NB4 (cell line): ENCODE measurements at regions not wholly inside any gene's neighbourhood (a gene's known extent, or its start where the extent isn't known, plus 50 kb on each side); places are given as distances from the start of the nearest gene placed in this dataset.

ENCODE experiments used
- DNase-seq: peaks from one replicate; pipeline ENCODE4 v3.0.0; 2010; ENCODE audit warnings: low read depth
- H3K4me3 ChIP-seq: one replicate; pipeline ENCODE4 v1.5.1; 2011; ENCODE audit warnings: mild to moderate bottlenecking, low read depth, low read length, moderate library complexity
- MYC ChIP-seq: IDR thresholded peaks from 2 replicates; pipeline ENCODE4 v1.6.1; 2011; ENCODE audit warnings: low read depth, low read length
- POLR2A ChIP-seq: IDR thresholded peaks from 2 replicates; pipeline ENCODE4 v1.6.1; 2011; ENCODE audit warnings: mild to moderate bottlenecking; ENCODE audit not compliant: insufficient read length; ENCODE audit errors: extremely low read depth
- TF ChIP-seq, protein P1 (sequence below): IDR thresholded peaks from one replicate; pipeline ENCODE4 v1.5.1; 2012; ENCODE audit warnings: low read depth, low read length
- TF ChIP-seq, protein P2 (sequence below): IDR thresholded peaks from 2 replicates; pipeline ENCODE4 v1.6.1; 2011; ENCODE audit warnings: low read depth, low read length

DNA sequence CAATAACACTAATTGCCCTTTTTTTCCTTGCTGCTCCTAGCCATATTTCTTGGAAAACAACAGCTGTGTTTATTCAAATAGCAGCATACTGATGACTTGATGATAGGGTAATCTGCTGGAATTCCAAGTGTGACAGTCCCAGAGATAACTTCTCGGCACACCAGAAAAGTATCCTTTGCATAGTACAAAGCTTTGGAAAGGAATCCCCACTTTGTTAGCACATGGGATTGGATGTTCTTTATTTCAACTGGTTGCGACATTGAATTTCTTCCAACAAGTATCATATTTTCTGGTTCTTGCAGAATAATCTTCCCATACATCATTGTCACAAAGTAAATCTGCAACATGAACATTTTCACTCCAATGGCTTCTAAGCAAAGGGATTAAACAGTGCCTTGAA, 445.8 kb upstream of the ACVR2A start:
- H3K4me3 ChIP-seq, result no peak overlapping the region
- DNase-seq, result no peak
- TF ChIP-seq POLR2A (no peak), MYC (no peak)
- TF ChIP-seq, protein P1, sequence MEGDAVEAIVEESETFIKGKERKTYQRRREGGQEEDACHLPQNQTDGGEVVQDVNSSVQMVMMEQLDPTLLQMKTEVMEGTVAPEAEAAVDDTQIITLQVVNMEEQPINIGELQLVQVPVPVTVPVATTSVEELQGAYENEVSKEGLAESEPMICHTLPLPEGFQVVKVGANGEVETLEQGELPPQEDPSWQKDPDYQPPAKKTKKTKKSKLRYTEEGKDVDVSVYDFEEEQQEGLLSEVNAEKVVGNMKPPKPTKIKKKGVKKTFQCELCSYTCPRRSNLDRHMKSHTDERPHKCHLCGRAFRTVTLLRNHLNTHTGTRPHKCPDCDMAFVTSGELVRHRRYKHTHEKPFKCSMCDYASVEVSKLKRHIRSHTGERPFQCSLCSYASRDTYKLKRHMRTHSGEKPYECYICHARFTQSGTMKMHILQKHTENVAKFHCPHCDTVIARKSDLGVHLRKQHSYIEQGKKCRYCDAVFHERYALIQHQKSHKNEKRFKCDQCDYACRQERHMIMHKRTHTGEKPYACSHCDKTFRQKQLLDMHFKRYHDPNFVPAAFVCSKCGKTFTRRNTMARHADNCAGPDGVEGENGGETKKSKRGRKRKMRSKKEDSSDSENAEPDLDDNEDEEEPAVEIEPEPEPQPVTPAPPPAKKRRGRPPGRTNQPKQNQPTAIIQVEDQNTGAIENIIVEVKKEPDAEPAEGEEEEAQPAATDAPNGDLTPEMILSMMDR, result no peak
- TF ChIP-seq, protein P2, sequence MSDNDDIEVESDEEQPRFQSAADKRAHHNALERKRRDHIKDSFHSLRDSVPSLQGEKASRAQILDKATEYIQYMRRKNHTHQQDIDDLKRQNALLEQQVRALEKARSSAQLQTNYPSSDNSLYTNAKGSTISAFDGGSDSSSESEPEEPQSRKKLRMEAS, result no peak

DNA sequence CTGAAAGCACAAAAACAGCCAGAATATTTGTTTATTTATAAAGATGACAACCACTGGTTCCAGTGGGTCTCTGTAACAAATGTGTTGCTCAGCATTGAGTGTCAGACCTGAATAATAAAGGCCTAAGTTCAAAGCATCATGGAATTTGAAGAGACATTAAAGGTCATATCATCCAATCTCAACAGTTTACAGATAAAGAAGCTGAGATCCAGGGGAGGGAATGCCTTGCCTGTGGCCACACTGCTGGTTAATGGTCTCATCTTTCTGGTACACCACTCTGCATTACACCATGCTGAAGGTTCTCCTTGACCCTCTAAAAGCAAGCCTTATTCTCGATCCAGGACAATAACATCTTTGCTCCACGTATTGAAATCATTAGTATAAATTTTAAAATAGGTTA, 446.5 kb upstream of the ACVR2A start:
- TF ChIP-seq MYC, result no peak
- TF ChIP-seq, protein P2, result no peak
- TF ChIP-seq POLR2A, result no peak
- TF ChIP-seq, protein P1, result no peak
- no peak overlapping the region for H3K4me3 ChIP-seq
- DNase-seq, result no peak

DNA sequence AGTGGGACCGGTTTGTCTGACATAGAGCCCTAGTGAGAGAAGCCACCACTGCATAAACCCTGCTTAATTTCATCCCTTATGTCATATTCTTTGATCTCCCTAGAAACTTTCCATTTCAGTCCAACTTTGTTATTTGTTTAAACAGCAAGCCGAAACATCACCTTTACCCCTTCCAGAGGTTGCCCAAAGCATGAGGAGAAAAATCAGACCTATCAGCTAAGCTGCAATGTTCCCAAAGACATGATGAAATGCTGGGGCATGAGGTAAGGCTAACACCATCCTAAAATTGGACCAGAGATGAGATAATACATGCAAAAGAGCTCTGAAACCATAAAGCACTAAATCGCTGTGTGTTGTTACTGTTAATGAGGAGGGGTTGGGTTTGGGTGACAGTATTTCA, 447.9 kb upstream of the ACVR2A start:
- no peak for TF ChIP-seq POLR2A
- no peak for TF ChIP-seq MYC
- TF ChIP-seq, protein P2, result no peak
- TF ChIP-seq, protein P1, result no peak
- DNase-seq, result no peak
- H3K4me3 ChIP-seq, result no peak overlapping the region

DNA sequence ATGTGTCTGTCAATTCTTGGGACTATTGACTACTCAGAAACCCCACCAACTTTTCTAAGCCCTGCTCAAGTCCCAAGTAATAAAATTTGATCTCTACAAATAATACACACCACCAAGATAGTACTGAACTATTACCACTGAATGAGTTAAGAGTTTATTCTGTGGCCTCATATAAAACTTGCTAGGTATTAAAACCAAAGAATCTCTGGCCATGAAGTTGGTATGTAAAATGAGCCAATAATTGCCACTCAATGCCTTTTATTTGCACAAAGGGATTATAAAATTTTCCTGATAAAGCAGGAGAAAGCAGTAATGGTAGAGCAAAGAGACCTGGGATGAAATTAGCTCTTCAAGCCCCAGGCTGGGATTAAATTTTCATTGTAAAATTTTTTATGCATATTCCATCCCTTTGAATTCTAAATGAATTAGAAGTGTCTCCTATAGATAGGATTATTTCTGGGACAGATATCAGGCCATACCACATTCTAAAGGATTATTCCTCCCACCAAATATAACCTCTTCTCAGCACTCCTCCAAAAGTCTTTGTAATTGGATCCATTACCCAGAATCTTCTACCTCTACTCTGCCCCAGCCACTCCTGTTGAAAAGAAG, 450.5 kb upstream of the ACVR2A start:
- H3K4me3 ChIP-seq, result no peak overlapping the region
- no peak for DNase-seq
- TF ChIP-seq, protein P2, result no peak
- TF ChIP-seq, protein P1, result no peak
- no peak for TF ChIP-seq POLR2A
- no peak for TF ChIP-seq MYC

DNA sequence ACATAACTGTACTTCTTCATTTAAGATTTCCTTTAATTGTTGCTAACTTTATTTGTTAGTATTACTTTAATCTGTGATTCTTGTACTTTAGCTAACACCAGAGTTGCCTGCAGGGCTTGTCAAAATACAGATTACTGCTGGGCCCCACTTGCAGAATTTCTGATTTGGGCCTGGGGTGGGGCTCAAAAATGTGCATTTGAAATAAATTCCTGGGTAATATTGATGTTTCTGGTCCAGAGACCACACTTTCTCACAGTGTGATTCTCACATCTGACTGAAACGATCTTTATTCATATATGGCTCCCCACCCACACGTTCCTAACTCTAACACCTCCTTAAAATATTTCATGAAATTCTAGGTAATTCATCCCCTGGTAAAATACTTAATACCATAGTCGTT, 452.6 kb upstream of the ACVR2A start:
- no peak overlapping the region for H3K4me3 ChIP-seq
- TF ChIP-seq, protein P1, result no peak
- no peak for TF ChIP-seq MYC
- no peak for TF ChIP-seq POLR2A
- TF ChIP-seq, protein P2, result no peak
- DNase-seq, result no peak

DNA sequence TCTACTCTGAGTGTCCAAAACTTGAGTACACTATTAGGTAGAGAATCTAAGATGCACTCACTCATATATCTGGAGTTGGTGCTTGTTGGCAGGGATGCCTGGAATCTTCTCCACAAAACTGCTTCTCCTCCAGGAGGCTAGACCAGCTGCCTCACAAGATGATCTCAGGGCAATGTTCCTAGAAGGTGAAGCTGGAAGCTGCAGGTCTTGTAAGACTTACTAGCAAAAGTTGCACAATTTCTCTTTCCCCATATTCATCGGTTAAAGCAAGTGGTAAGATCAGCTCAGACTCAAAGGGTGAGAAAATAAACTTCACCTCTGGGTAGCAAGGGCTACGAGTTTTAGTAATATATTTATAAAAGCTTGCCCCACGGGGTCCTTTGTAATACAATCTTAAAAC, 454.4 kb upstream of the ACVR2A start:
- no peak overlapping the region for H3K4me3 ChIP-seq
- TF ChIP-seq, protein P2, result no peak
- no peak for TF ChIP-seq POLR2A
- TF ChIP-seq MYC, result no peak
- TF ChIP-seq, protein P1, result no peak
- DNase-seq, result no peak
